IMR-90 (cell line): ENCODE measurements at regions not wholly inside any gene's neighbourhood (a gene's known extent, or its start where the extent isn't known, plus 50 kb on each side); places are given as distances from the start of the nearest gene placed in this dataset.
A peak's percentile ranks its signal among the peaks of the same experiment; 100 is the strongest.

ENCODE experiments used
- ATAC-seq: fragments of 200-7000 bp; cut with Tn5 transposase; 2 replicates; pipeline ENCODE4 v1.9.1; 2020; ENCODE audit warnings: low read depth, mild to moderate bottlenecking, moderate library complexity
- BruUV-seq: library from RNA; stranded (reverse); fragments of 400-500 nt; replicated peaks from 2 replicates; lab custom pipeline; 2021; lab: Mats Ljungman, UMichigan
- CTCF ChIA-PET: fragments of 300-600 bp; formaldehyde crosslinking; extraction: SDS; loops from one replicate; lab custom pipeline; 2021; ENCODE audit warnings: antibody characterized with exemption; lab: Yijun Ruan, JAX
- POLR2A ChIA-PET: fragments of 300-600 bp; sonication (Branson Sonifier 250); formaldehyde crosslinking; loops from one replicate; lab custom pipeline; 2022; ENCODE audit warnings: antibody characterized with exemption; ENCODE audit not compliant: unreplicated experiment; lab: Charles Lee
- DNase-seq: peaks from one replicate; pipeline ENCODE4 v3.0.0; 2013
- H2AFZ ChIP-seq: replicated peaks from 2 replicates; pipeline ENCODE3; 2013; ENCODE audit warnings: low read length, mild to moderate bottlenecking; ENCODE audit not compliant: poor library complexity
- H2AK5ac ChIP-seq: 2 replicates; pipeline ENCODE4 v1.6.1; 2013; ENCODE audit warnings: low read depth, low read length, inconsistent platforms
- H2AK9ac ChIP-seq: replicated peaks from 2 replicates; pipeline ENCODE3; 2013; ENCODE audit warnings: mild to moderate bottlenecking, low read depth, low read length, moderate library complexity; ENCODE audit not compliant: poor library complexity
- H2BK120ac ChIP-seq: 2 replicates; pipeline ENCODE4 v1.6.1; 2013; ENCODE audit warnings: low read depth, low read length, inconsistent platforms
- H2BK15ac ChIP-seq: 3 replicates; pipeline ENCODE4 v1.6.1; 2013; ENCODE audit warnings: low read depth, low read length, inconsistent platforms
- H2BK20ac ChIP-seq: 2 replicates; pipeline ENCODE4 v1.6.1; 2013; ENCODE audit warnings: low read depth, mild to moderate bottlenecking, inconsistent platforms, low read length, moderate library complexity
- H2BK5ac ChIP-seq: 2 replicates; pipeline ENCODE4 v1.6.1; 2013; ENCODE audit warnings: mild to moderate bottlenecking, low read depth, low read length, inconsistent platforms; ENCODE audit not compliant: poor library complexity, severe bottlenecking
- H3K14ac ChIP-seq: replicated peaks from 2 replicates; pipeline ENCODE4 v1.6.1; 2013; ENCODE audit warnings: low read depth, low read length, inconsistent platforms
- H3K18ac ChIP-seq: 2 replicates; pipeline ENCODE4 v1.6.1; 2013; ENCODE audit warnings: low read depth, low read length, control low read depth
- H3K23ac ChIP-seq: 2 replicates; pipeline ENCODE4 v1.6.1; 2013; ENCODE audit warnings: low read depth, low read length, inconsistent platforms
- H3K27ac ChIP-seq: 2 replicates; pipeline ENCODE4 v1.5.1; 2013; ENCODE audit warnings: mild to moderate bottlenecking, control low read depth, low read length; ENCODE audit not compliant: insufficient read depth
- H3K27me3 ChIP-seq: 2 replicates; pipeline ENCODE4 v1.6.1; 2013; ENCODE audit warnings: low read length; ENCODE audit not compliant: control insufficient read depth, insufficient read depth
- H3K36me3 ChIP-seq: 2 replicates; pipeline ENCODE4 v1.6.1; 2013; ENCODE audit warnings: low read length, mixed read lengths; ENCODE audit not compliant: control insufficient read depth, insufficient read depth
- H3K4ac ChIP-seq: 2 replicates; pipeline ENCODE4 v1.6.1; 2013; ENCODE audit warnings: low read depth, low read length, inconsistent platforms
- H3K4me1 ChIP-seq: 2 replicates; pipeline ENCODE4 v1.6.1; 2013; ENCODE audit warnings: low read length, mixed read lengths; ENCODE audit not compliant: control insufficient read depth, insufficient read depth
- H3K4me2 ChIP-seq: 2 replicates; pipeline ENCODE4 v1.6.1; 2013; ENCODE audit warnings: low read depth, mild to moderate bottlenecking, control low read depth, low read length, moderate library complexity
- H3K4me3 ChIP-seq: 2 replicates; pipeline ENCODE4 v1.5.1; 2013; ENCODE audit warnings: low read depth, mild to moderate bottlenecking, control low read depth, low read length, moderate library complexity; ENCODE audit not compliant: insufficient read depth
- H3K56ac ChIP-seq: 2 replicates; pipeline ENCODE4 v1.6.1; 2013; ENCODE audit warnings: low read length, inconsistent platforms; ENCODE audit not compliant: insufficient read depth; ENCODE audit errors: extremely low read depth
- H3K79me1 ChIP-seq, 2 experiments: 2 replicates each; pipeline ENCODE4 v1.6.1; 2013; ENCODE audit warnings: low read length in 2 of 2, inconsistent platforms in 1 of 2, low read depth in 1 of 2
- H3K9ac ChIP-seq: 2 replicates; pipeline ENCODE4 v1.6.1; 2013; ENCODE audit warnings: low read depth, low read length, control low read depth
- H3K9me1 ChIP-seq: 2 replicates; pipeline ENCODE4 v1.6.1; 2013; ENCODE audit warnings: low read length, inconsistent platforms; ENCODE audit not compliant: insufficient read depth
- H3K9me3 ChIP-seq: 2 replicates; pipeline ENCODE4 v1.6.1; 2013; ENCODE audit warnings: low read length; ENCODE audit not compliant: control insufficient read depth, insufficient read depth
- H4K20me1 ChIP-seq: 2 replicates; pipeline ENCODE4 v1.6.1; 2013; ENCODE audit warnings: low read length, inconsistent platforms; ENCODE audit not compliant: insufficient read depth
- H4K5ac ChIP-seq: 2 replicates; pipeline ENCODE4 v1.6.1; 2013; ENCODE audit warnings: mild to moderate bottlenecking, low read depth, low read length, control low read depth
- H4K8ac ChIP-seq, 2 experiments: 2 replicates each; pipeline ENCODE4 v1.6.1; 2013; ENCODE audit warnings: low read depth in 2 of 2, low read length in 2 of 2, control low read depth in 1 of 2, inconsistent platforms in 1 of 2
- H4K91ac ChIP-seq: 2 replicates; pipeline ENCODE4 v1.6.1; 2013; ENCODE audit warnings: low read depth, low read length, inconsistent platforms; ENCODE audit not compliant: insufficient read depth
- CEBPB ChIP-seq: IDR thresholded peaks from 2 replicates; pipeline ENCODE4 v1.6.1; 2012; ENCODE audit warnings: low read depth, low read length, improper control_type of control experiment
- MAFK ChIP-seq: IDR thresholded peaks from 2 replicates; pipeline ENCODE4 v1.6.1; 2012; ENCODE audit warnings: low read depth, low read length, improper control_type of control experiment
- WGBS, 2 experiments: methylation state at CpG; one replicate each; pipeline versions ENCODE4 v1.1.5 to v1.1.7; 2013; ENCODE audit warnings: missing lambda C conversion rate in 2 of 2; ENCODE audit not compliant: insufficient read length in 1 of 2; ENCODE audit errors: extremely low coverage in 2 of 2; 5-methylcytosine and 5-hydroxymethylcytosine counted together
- dilution Hi-C: fragments of 300-500 bp; cut with HindIII; formaldehyde crosslinking; loops from one replicate; pipeline ENCODE4 v1.14.3; 2018; ENCODE audit warnings: low sequenced_read_pairs; ENCODE audit not compliant: unreplicated experiment
- in situ Hi-C: fragments of 300-500 bp; cut with MboI; formaldehyde crosslinking; loops from 3 replicates; pipeline ENCODE4 v1.14.3; 2019; ENCODE audit warnings: low sequenced_read_pairs, inconsistent platforms, mixed read lengths
- intact Hi-C: fragments of 100-400 bp; cut with micrococcal nuclease; formaldehyde crosslinking; loops from 2 replicates; pipeline ENCODE4 v1.10.0; 2022

- Histone ChIP-seq H4K91ac (no peak overlapping the region), H3K9ac (no peak overlapping the region), H3K9me1 (no peaks in the 10 kb centered on the region), H3K27ac (no peak overlapping the region), H2BK15ac (no peak overlapping the region), H2AK5ac (no peak overlapping the region), H4K5ac (no peak overlapping the region), H3K79me1 (no peaks in the 10 kb centered on the region), H3K18ac (no peak overlapping the region), H3K9me3 (no peaks in the 10 kb centered on the region), H3K36me3 (no peaks in the 10 kb centered on the region), H3K23ac (no peak overlapping the region), H2BK20ac (no peak overlapping the region), H3K4ac (no peak overlapping the region), H3K4me3 (no peak overlapping the region), H4K8ac (no peak overlapping the region), H3K56ac (no peak overlapping the region), H3K4me1 (no peaks in the 10 kb centered on the region), H3K14ac (no peak overlapping the region), H3K4me2 (no peak overlapping the region), H2BK120ac (no peak overlapping the region), H3K27me3 (no peaks in the 10 kb centered on the region), H4K20me1 (no peaks in the 10 kb centered on the region), H2AK9ac (no peak overlapping the region), H2AFZ (no peak overlapping the region), H2BK5ac (no peak overlapping the region)
- dilution Hi-C loops (no loop called here), intact Hi-C loops (no loop called here), in situ Hi-C loops (no loop called here)
- TF ChIP-seq CEBPB = peak; percentile 45; the same call in 1 of the 2 replicates
- no peak for TF ChIP-seq MAFK
- ChIA-PET POLR2A (interaction anchor here (0.5 kb wide), 1 partner anchor 1227 kb away, joined by 3 read pairs; no protein-coding TSS in a partner anchor), CTCF (no interaction called here)
- ATAC-seq (no peak), DNase-seq (no peak)
- no TSS peak for BruUV-seq
- 83% methylated on average over 1 of the region's 2 CpGs; no CpG with 5 or more reads in 1 of the 2 experiments for whole genome bisulfite sequencing, 2 experiments
These were observed 424.0 kb downstream of the MATN1 start for GRCh38 chr1:30299393-30299792.
